HG03460 (cell line): ENCODE measurements at regions not wholly inside any gene's neighbourhood (a gene's known extent, or its start where the extent isn't known, plus 50 kb on each side); places are given as distances from the start of the nearest gene placed in this dataset.
"Not testable (repeated sequence)": the region's sequence is repeated elsewhere in the genome, so short reads cannot be mapped to it uniquely, and the experiment has no call there.

Experiments used
- ATAC-seq: cut with Tn5 transposase; IDR thresholded peaks from one replicate; pipeline ENCODE4 v1.9.1; 2021; ENCODE audit not compliant: unreplicated experiment

DNA sequence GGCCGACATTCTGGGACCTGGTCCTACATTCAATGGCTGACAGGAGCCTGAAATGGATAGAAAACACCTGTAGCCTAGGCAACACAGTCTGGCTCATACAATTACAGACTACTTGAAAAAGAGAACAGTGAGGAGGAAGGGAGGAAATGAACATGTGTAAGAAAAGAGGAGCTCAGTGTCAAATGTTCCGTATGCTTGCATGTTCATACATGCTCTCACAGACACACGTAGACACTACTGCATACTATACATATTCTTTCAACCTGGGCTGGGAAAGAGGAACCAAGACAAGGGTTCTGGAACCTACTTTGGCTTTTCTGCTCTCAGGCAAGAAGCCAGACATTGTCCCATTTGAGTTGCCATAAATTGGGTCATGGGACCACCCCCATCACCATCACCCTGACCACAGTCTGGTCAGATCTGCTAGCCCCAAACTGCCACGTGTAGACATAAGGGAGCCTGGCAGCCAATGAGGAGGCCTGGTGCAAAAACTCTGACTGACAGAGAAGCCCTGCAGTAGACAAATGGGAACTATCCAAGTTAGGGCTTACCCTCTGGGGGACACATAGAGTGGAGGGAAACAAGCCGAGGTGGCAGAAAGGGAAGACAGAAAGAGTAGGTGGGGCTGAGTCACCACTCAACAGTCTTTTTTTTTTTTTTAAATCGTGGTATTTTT lies 310.0 kb downstream of the SHQ1 start:
- no peak for ATAC-seq

DNA sequence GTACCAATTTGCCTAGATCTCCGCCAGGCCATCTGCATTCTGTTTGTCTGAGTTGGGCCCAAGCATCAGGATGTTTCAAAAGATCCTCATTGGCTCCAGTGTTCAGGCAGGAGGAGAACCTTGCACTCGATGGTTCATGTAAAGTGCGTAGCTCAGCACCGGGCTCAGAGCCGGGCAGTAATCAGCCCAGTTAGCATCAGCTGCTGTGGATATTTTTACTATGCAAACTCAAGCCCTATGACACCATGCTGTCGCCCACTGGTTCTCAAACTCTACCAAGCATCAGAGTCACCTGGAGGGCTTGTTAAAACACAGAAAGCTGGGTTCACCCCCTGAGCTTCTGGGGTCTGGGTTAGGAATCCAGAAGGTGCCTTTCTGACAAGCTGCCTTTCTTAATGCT lies 310.8 kb downstream of the SHQ1 start:
- no peak for ATAC-seq

DNA sequence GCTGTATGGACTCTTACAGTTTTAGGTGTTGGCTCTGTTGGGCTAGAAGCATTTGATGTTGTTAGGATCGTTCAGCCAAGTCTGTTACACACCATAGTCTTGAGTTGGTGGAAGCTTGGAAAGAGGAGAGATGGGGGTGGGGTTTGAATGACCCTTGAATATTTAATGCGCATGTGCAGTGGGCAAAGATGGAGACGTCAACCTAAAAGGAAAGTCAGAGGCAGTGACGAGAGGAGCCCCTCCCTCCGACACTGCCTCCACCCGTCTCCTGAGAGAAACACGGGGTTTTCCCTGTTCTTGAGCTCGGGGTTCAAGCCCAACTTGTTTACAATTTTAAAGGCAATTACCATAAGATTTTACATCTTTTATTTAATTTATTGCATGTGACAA lies 311.4 kb downstream of the SHQ1 start:
- no peak for ATAC-seq

DNA sequence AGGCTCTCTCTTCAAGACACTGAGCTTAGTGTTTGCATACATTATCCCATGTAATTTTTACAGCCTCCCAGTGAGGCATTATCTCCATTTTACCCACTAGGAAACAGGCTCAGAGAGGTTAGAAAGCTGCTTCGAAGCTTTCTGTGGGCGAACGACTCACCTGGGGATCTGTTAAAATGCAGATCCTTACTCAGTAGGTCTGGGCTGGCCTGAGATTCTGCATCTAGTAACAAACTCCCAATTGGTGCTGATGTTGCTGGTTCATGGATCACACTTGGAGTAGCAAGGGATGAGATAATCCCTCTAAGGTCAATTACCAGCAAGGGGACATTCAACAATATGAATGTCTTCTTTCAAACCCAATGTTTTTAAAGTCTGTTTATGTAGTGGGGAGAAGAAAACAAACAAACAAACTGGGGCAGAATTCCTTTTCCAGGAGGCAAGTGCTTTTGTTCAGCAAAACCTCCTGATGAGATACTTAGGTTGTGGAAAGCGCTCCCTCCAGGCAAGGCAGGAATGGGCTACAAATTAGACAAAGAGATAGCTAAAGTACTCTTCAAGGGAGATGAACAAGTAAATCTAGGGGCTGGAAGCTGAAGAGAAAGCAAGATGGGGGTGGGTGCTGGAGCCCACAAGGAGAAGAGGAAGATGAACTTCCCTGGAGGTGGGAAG lies 311.9 kb downstream of the SHQ1 start:
- no peak for ATAC-seq

DNA sequence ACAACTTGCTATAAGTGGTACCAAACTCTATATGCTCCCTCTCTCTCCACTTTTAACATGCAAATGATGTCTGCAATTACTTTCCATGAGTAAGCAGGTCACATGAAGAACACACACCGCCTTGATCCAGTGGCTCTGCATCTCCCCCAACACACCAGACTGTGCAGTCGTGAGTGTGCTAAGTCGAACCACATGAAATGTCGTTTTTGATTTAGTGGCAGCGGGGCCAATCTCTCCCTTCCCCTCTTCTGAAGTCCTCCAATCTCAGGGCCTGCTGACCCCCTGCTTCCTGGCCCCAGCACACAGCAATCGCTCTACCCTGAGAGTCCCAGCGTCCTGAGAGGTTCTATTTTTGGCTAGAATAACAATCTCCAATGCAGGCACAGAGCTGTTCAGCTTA lies 312.5 kb downstream of the SHQ1 start:
- no peak for ATAC-seq

DNA sequence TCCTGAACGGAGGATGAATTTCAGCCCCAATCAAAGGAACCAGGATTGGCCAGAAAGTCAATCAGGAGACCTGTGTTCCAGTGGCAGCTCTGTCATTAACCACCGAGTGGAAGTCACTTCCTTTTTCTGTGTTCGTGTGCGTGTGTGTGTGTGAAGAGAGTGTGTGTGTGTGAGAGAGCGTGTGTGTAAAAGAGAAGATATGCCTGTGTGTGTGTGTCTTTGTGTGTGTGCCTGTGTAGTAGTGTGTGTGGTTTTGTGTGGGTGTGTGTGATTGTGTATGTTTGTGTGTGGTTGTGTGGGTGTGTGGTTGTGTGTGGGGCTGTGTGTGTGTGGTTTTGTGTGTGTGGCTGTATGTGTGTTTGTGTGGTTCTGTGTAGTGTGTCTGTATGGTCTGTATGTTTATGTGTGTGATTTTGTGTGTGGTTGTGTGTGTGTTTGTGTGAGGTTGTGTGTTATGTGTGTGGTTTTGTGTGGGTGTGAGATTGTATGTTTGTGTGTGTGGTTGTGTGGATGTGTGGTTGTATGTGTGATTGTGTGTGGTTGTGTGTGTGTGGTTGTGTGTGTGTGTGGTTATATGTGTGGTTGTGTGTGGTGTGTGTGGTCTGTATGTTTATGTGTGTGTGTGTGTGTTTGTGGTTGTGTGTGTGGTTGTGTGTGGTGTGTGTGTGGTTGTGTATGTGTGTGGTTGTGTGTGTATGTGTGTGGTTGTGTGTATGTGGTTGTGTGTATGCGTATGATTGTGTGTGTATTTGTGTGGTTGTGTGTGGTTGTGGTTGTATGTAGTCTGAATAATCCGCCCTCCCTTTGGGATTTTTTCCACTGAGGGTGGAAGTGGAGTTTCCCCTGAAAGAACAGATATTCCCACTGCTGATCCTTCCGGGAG lies 314.4 kb downstream of the SHQ1 start:
- ATAC-seq = no peak

DNA sequence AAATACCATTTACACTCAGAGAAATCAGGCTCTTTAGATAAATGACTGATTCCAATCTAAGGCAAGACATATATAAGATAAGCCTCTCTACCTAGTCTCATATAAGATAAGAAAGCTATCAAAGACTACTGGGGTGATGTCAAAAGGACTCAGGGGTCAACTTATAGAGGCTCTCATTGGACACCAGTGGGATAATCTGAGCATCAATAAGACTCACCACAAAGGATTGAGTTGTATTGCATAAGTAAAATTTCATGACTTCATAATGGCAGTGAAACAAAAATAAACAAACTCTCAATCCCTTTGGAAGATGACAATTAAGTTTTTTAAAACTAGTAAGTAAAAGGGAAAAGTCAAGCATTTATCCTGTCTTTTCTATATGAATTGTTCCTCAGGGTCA lies 317.8 kb downstream of the SHQ1 start:
- no peak for ATAC-seq

DNA sequence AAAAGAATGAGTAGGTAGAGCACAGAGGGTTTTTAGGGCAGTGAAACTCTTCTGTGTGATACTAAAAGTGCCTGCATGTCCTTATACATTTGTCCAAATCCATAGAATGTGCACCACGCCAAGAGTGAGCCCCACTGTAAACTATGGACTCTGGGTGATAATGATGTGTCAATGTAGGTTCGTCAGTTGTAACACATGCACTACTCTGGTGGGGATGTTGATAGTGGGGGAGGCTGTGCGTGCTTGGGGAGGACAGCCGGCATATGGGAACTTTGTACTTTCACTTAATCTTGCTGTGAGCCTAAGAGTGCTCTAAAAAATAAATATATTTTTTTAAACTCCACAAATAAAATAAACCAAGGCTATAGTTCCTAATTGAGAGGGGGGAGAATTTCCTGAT lies 319.2 kb downstream of the SHQ1 start:
- no peak for ATAC-seq

DNA sequence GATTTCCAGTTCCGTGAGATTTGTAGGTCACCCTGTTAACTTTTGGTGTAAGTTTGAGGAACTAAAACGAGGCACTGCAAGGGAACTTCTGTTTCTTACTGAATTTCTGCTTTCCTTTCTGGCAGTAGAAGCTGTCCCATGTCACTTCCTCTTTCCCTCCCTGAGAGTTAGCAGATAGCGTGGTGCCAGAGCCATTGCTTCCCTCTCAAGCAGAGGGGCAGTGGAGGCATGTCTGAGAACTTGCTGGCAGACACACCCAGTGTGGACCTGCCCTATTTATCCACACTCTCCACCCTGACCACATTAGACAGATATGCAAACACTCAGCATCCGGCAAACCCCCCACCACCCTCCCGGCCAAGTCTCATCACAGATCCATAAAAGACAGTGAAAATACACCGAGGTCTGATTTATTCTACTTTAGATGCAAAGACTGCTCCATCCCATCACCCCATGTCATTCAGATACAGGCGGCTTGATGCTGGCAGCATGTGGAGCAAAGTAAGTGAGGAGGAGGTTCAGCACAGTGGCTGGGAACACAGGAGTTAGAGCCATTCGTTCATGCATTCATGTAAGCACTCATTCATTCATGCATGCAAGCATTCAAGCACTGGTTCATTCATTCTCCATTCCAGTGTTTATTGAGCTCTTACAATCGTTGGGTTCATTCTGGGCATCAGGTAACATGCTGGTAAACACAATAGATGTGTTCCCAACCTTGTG lies 324.7 kb downstream of the SHQ1 start:
- ATAC-seq = peak; percentile 86

DNA sequence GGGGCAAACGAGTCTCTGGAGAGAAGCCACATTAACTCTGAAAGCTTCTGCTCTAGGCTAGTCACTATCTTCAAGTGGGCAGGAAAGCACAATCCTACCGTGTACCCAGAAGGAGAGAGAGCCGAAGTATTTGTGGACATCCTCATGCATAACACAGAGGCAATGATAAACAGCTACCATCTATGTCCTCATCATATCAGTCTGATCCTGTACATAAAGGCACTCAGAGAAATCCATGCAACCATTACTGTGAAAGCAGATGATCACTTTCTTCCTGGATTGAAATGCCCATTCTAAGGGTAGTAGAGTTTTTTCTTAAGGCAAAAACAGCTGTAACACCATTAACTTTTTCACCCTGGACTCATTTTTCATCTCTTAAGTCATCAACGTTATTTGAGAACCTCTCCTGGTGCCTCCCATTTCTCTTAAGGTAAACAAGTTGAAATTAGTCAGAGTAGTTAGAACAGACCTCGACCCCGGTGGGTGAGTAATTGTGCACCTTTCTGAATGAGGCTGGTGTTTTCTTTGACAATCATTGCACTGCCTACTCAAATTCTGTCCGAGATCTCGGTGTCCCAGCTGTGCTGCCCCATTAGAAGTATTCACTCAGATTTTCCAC lies 327.4 kb downstream of the SHQ1 start:
- ATAC-seq = peak; percentile 47

DNA sequence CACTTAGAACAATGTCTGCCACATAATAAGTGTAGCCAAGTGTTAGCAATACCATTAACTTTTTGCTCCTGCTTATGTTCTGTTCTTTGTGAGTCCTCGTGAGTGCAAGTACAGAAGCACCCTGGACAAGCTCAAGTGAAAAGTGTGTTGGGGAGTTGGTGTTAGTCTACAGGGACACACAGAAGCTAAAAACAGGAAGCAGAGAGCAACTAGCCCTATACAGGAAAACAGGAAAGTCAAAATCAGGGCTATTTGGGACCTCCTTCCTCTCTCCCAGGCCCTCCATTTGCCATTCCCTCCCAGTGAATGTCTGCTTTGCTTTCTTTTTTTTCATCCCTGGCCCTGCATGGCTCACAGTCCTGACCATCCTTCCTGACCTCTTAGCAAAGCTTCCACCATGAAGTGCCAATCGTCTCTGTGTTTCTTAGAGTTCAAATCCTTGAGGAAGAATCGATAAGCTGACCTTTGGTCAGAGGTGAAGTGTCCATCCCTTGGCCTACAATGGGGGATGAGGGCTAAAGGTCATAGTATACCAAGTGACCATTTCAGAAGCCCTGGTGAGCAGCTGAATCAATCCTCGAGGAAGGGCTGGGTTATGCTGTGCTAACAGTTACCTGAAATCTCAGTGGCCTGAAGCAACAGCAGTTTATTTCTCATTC lies 328.2 kb downstream of the SHQ1 start:
- ATAC-seq = no peak

DNA sequence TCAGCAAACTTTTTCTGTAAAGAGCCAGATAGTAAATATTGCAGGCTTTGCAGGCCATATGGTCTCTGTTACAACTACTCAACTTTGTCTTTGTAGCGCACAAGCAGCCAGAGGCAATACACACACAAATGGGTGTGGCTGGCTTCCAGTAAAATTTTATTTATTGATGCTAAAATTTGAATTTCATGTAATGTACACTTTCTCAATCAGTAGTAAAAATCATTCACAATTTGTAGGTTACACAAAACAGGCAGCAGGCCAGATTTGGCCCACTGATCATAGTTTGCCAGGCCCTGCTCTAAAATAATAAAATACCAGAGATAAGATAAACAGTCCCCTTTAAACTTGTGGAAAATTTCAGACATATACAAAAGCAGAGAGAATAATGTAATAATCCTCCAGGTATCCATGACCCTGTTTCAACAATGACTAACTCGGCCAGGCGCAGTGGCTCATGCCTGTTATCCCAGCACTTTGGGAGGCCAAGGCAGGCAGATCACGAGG lies 330.3 kb downstream of the SHQ1 start:
- no peak for ATAC-seq

DNA sequence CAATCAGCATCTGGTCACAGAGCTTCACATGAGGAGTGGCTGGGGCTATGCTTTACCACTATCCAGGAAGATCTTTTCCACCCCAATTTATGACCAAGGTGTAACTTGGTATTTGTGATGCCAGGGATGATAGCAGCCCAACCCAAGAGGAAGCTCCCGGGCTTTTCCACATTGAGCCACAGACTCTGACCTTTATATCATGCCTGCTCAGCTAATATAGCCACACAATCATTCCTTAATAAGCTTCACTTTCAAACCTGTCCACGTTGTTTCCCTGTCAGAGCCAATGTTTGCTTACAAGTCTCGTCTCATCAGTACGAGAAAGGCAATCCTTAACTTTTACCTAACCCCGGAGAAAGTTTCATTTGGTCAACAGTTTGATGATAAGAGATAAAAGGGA lies 330.9 kb downstream of the SHQ1 start:
- no peak for ATAC-seq

DNA sequence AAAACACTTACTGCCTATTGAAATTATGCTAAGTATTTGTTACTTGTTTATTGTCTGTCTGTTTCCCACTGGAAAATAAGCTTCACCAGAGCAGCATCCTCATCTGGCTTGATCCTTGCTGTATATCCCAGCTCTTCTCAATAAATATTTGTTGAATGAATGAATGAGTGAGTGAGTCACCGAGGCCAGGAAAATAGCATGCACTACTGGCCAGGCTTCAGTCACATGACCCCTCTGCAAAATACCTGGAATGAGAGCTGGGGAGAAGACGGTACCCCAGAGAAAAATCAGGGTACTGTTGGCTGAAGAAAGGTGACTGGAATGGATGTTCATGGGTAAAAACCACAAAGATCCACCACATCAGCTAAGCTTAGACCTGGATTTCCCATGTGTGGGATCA lies 331.9 kb downstream of the SHQ1 start:
- ATAC-seq = no peak

DNA sequence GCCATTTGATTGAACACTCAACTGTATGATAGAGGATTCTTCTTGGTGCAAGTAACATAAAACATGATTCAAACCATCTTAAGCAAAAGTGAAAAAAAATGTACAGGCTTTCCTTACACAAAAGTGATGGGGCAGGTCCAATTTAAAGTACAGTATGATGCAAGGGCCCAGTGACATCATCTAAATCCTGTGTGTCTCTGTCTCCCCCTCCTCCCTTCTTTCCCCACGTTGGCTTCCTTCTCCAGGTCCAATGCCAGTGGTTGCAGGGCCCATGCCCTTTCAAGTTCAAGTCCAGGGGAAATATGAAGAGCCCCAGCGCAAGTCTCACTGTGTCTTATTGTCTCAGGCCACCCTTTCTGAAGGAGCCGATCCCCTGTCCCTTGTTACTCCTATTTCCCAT lies 332.3 kb downstream of the SHQ1 start:
- no peak for ATAC-seq

DNA sequence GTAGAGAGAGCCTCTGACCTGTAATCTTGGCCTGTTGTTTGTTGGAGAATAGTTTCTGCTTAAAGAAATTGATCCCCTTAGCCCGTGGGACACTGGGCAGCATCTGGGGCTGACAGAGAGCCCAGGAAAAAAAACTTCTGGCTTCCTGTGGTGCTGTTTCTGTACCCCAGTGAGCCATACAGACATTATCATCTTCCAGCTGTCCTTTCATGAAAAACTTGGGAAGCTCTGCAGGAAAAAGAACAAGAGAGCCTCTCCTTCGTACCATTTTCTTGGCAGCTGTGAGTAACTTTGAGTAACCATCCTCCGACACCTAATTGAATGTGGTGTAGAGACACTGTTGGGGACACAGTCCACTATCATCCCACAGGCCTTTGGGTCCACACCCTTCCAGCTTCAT lies 333.0 kb downstream of the SHQ1 start:
- no peak for ATAC-seq

DNA sequence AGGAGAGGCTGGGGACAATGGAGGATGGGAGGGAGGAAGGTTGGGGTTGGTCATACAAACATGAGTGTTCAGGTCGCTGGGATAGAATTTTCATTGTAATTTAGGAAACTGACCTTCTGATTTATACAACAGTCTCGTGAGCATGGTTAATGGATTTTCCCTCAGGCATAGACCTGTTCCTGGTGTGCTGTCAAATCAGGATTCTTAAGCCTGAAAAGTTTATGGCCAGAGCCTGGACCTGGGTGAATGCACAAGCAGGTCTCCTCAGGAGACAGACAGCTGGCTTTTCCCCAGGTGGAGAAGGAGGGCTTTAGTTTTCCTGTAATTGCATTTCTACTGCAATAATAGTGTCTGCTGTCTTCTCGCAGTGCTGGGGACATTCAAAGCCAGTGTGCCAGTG lies 338.0 kb downstream of the SHQ1 start:
- ATAC-seq = no peak

DNA sequence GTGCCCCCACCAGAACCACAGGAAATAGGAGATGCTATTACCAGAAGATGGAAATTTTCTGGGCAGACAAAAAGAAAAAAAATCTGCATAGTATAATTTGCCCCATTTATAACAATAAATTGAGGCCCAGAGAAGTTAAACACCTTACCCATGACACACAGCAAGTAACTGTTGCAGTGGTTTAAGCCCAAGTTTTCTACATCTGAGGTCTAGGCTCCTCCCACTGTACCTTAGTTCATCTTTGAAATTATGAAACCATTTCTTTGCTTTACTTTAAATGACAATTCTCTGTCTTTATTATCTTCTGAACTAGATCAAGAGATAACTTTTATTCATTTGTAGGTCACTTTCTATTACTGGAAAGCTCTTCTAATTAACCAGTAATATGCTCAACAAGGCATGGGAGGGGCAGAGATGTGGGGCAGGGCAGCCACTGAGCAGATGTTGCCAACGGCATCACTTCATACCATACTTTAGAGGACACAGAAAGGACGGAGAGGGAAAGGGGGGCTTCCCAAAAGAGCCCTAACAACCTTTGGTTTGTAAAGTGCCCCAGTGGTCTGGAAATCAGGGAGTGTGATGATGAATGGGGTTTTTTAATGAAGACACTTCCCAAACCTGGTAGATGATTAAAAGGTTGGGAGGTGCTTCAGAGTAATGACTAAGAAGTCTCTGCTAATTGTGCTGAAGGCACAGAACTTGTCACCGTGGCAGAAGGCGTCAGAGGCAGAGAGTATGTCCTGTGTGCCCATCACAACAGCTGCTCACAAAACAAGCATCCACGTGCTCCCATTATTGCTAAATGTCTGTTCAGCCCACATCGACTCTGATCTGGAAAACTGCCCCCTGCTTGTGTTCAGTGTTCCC lies 342.5 kb downstream of the SHQ1 start:
- ATAC-seq = no peak

DNA sequence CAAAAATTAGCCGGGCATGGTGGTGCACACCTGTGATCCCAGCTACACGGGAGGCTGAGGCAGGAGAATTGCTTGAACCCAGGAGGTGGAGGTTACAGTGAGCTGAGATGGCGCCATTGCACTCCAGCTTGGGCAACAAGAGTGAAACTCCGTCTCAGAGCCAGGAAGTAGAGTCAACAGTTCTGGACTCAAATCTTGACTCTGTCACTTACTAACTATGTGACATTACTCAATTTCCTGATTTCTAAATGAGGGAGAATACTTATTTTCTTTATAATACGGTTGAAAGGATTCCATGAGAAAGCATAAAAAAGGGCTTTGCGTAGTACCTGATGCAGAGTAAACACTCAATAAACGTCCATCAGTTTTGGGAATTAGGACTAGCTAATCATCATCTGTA lies 350.7 kb downstream of the SHQ1 start:
- ATAC-seq = not testable (repeated sequence)
